ENCODE measurements at regions not wholly inside any gene's neighbourhood (a gene's known extent, or its start where the extent isn't known, plus 50 kb on each side); places are given as distances from the start of the nearest gene placed in this dataset.
A peak's percentile ranks its signal among the peaks of the same experiment; 100 is the strongest.
"Not testable (repeated sequence)": the region's sequence is repeated elsewhere in the genome, so short reads cannot be mapped to it uniquely, and the experiment has no call there.

DNA sequence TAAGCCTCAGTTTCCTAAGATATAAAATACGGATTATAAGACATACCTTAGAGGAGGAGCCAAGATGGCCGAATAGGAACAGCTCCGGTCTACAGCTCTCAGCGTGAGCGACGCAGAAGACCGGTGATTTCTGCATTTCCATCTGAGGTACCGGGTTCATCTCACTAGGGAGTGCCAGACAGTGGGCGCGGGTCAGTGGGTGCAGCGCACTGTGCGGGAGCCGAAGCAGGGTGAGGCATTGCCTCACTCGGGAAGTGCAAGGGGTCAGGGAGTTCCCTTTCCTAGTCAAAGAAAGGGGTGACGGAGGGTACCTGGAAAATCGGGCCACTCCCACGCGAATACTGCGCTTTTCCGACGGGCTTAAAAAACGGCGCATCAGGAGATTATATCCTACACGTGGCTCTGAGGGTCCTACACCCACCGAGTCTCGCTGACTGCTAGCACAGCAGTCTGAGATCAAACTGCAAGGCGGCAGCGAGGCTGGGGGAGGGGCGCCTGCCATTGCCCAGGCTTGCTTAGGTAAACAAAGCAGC, 1877.1 kb upstream of the C9orf72 start:
- not testable (repeated sequence) for H3K36me3 ChIP-seq (ENCODE audit: control insufficient read depth, insufficient read depth, low read length); H3K27ac ChIP-seq (ENCODE audit: insufficient read depth, low read depth, low read length, poor library complexity, severe bottlenecking)
- 58 to 67% methylated on average over 29 of the region's 29 CpGs for WGBS, 2 experiments

DNA sequence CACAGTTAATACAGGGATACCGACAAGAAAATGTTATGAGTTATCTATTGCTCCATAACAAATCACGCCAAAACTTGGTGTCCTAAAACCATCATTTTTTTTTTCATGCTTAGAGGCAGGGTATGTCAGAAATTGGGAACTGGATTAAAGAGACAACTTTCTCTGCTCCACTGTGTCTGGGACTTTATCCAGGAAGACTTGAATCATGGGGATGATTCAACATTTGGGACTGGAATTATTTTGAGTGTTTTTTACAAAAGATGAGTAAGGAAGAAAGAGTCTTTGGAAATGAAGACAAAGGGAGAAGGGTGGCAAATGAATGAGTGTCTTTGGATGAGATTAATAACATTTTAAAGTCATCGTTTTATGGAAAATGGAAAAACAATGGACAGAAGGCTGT, 1883.7 kb upstream of the C9orf72 start:
- Histone ChIP-seq H3K9me3 (ENCODE audit: control insufficient read depth, low read length) (no peaks in the 10 kb centered on the region), H3K27me3 (ENCODE audit: control insufficient read depth, insufficient read depth, low read length, poor library complexity, severe bottlenecking) (no peaks in the 10 kb centered on the region), H3K4me1 (ENCODE audit: control insufficient read depth, insufficient read depth, low read length) (no peaks in the 10 kb centered on the region), H3K36me3 (ENCODE audit: control insufficient read depth, insufficient read depth, low read length) (no peaks in the 10 kb centered on the region), H3K27ac (ENCODE audit: insufficient read depth, low read depth, low read length, poor library complexity, severe bottlenecking) (no peak overlapping the region), H3K4me3 (ENCODE audit: insufficient read depth, low read depth, low read length) (no peak overlapping the region)
- 93 to 100% methylated on average over 2 to 3 of the region's 3 CpGs for WGBS, 2 experiments

More for the DNA sequence above, 1877.1 kb upstream of the C9orf72 start:
- not testable (repeated sequence) for H3K9me3 ChIP-seq (ENCODE audit: control insufficient read depth, low read length); H3K27me3 ChIP-seq (ENCODE audit: control insufficient read depth, insufficient read depth, low read length, poor library complexity, severe bottlenecking); H3K4me1 ChIP-seq (ENCODE audit: control insufficient read depth, insufficient read depth, low read length)
- H3K4me3 ChIP-seq (ENCODE audit: insufficient read depth, low read depth, low read length): peak overlapping the region; percentile 25

GRCh38 chr9:29475471-29475870, 1902.2 kb upstream of the C9orf72 start:
- Histone ChIP-seq H3K9me3 (ENCODE audit: control insufficient read depth, low read length) (no peaks in the 10 kb centered on the region), H3K27me3 (ENCODE audit: control insufficient read depth, insufficient read depth, low read length, poor library complexity, severe bottlenecking) (no peaks in the 10 kb centered on the region), H3K36me3 (ENCODE audit: control insufficient read depth, insufficient read depth, low read length) (no peaks in the 10 kb centered on the region), H3K4me3 (ENCODE audit: insufficient read depth, low read depth, low read length) (no peak overlapping the region), H3K27ac (ENCODE audit: insufficient read depth, low read depth, low read length, poor library complexity, severe bottlenecking) (no peak overlapping the region), H3K4me1 (ENCODE audit: control insufficient read depth, insufficient read depth, low read length) (no peaks in the 10 kb centered on the region)
- WGBS, 2 experiments: 91 to 94% methylated on average over 1 of the region's 1 CpG

GRCh38 chr9:29511680-29512079, 1938.4 kb upstream of the C9orf72 start:
- Histone ChIP-seq H3K27ac (ENCODE audit: insufficient read depth, low read depth, low read length, poor library complexity, severe bottlenecking) (no peak overlapping the region), H3K36me3 (ENCODE audit: control insufficient read depth, insufficient read depth, low read length) (no peaks in the 10 kb centered on the region)
- WGBS, 2 experiments: 23 to 29% methylated on average over 1 of the region's 1 CpG

DNA sequence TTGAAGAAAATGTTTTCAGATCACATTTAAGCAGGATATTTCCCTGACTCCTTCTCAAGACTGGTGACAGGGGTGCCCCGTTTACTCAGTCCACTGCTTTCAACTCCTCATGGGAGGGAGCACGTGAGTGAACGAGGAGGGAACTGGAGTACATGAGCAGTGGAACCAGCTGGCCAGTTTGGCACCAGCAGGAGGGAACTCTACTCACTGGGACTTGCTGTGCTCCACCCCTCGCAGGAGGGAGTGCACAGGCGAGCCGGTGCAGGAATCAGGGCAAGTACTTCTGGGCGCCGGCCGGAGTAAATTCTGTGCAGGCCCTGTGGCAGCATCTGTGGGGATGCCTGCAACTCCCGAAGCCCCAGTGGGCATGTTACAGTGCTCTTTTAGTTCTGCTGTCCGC, 1941.1 kb upstream of the C9orf72 start:
- Histone ChIP-seq H3K27ac (ENCODE audit: insufficient read depth, low read depth, low read length, poor library complexity, severe bottlenecking) (no peak overlapping the region), H3K4me3 (ENCODE audit: insufficient read depth, low read depth, low read length) (no peak overlapping the region)
- 63 to 66% methylated on average over 11 of the region's 11 CpGs for WGBS, 2 experiments

More at GRCh38 chr9:29511680-29512079, 1938.4 kb upstream of the C9orf72 start:
- no peaks in the 10 kb centered on the region for H3K9me3 ChIP-seq (ENCODE audit: control insufficient read depth, low read length)
- peaks cover 3% of the 10 kb centered on the region for H3K27me3 ChIP-seq (ENCODE audit: control insufficient read depth, insufficient read depth, low read length, poor library complexity, severe bottlenecking)
- no peak overlapping the region for H3K4me3 ChIP-seq (ENCODE audit: insufficient read depth, low read depth, low read length)
- H3K4me1 ChIP-seq (ENCODE audit: control insufficient read depth, insufficient read depth, low read length): no peaks in the 10 kb centered on the region

GRCh38 chr9:29514862-29515261, 1941.6 kb upstream of the C9orf72 start:
- H3K36me3 ChIP-seq (ENCODE audit: control insufficient read depth, insufficient read depth, low read length): no peaks in the 10 kb centered on the region

More for the DNA sequence above, 1941.1 kb upstream of the C9orf72 start:
- Histone ChIP-seq H3K36me3 (ENCODE audit: control insufficient read depth, insufficient read depth, low read length) (no peaks in the 10 kb centered on the region), H3K4me1 (ENCODE audit: control insufficient read depth, insufficient read depth, low read length) (no peaks in the 10 kb centered on the region), H3K27me3 (ENCODE audit: control insufficient read depth, insufficient read depth, low read length, poor library complexity, severe bottlenecking) (peaks cover 3% of the 10 kb centered on the region), H3K9me3 (ENCODE audit: control insufficient read depth, low read length) (no peaks in the 10 kb centered on the region)

GRCh38 chr9:29548436-29548835, 1975.2 kb upstream of the C9orf72 start:
- Histone ChIP-seq H3K9me3 (ENCODE audit: control insufficient read depth, low read length) (no peaks in the 10 kb centered on the region), H3K4me1 (ENCODE audit: control insufficient read depth, insufficient read depth, low read length) (no peaks in the 10 kb centered on the region), H3K27ac (ENCODE audit: insufficient read depth, low read depth, low read length, poor library complexity, severe bottlenecking) (no peak overlapping the region), H3K27me3 (ENCODE audit: control insufficient read depth, insufficient read depth, low read length, poor library complexity, severe bottlenecking) (no peaks in the 10 kb centered on the region), H3K4me3 (ENCODE audit: insufficient read depth, low read depth, low read length) (no peak overlapping the region), H3K36me3 (ENCODE audit: control insufficient read depth, insufficient read depth, low read length) (no peaks in the 10 kb centered on the region)
- WGBS, 2 experiments: 87 to 92% methylated on average over 3 of the region's 3 CpGs

More at GRCh38 chr9:29514862-29515261, 1941.6 kb upstream of the C9orf72 start:
- 74 to 85% methylated on average over 8 of the region's 8 CpGs for whole genome bisulfite sequencing, 2 experiments
- H3K4me3 ChIP-seq (ENCODE audit: insufficient read depth, low read depth, low read length): no peak overlapping the region
- H3K9me3 ChIP-seq (ENCODE audit: control insufficient read depth, low read length): no peaks in the 10 kb centered on the region
- no peaks in the 10 kb centered on the region for H3K4me1 ChIP-seq (ENCODE audit: control insufficient read depth, insufficient read depth, low read length)
- H3K27ac ChIP-seq (ENCODE audit: insufficient read depth, low read depth, low read length, poor library complexity, severe bottlenecking): no peak overlapping the region
- peaks cover 1% of the 10 kb centered on the region for H3K27me3 ChIP-seq (ENCODE audit: control insufficient read depth, insufficient read depth, low read length, poor library complexity, severe bottlenecking)

DNA sequence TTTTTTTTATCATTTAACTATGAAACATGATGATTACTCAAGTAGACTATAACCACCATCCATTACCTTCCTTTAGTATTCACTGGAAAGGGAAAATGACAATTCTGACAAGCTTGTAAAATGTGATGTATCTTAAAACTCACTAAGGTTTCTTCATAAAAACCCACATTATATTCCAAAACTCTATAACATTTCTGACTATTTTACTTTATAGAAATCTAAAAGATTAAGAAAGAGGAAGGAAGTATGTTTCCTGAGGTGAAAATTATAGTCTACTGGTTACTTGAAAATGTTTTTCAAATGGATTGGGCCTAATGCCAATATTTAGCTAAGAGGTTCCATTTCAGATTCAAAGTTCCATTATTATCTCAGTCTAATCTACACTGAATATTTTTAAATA, 1982.2 kb upstream of the C9orf72 start:
- no peaks in the 10 kb centered on the region for H3K9me3 ChIP-seq (ENCODE audit: control insufficient read depth, low read length)
- H3K4me3 ChIP-seq (ENCODE audit: insufficient read depth, low read depth, low read length): no peak overlapping the region
- H3K27me3 ChIP-seq (ENCODE audit: control insufficient read depth, insufficient read depth, low read length, poor library complexity, severe bottlenecking): no peaks in the 10 kb centered on the region
- H3K4me1 ChIP-seq (ENCODE audit: control insufficient read depth, insufficient read depth, low read length): no peaks in the 10 kb centered on the region
- H3K27ac ChIP-seq (ENCODE audit: insufficient read depth, low read depth, low read length, poor library complexity, severe bottlenecking): no peak overlapping the region
- H3K36me3 ChIP-seq (ENCODE audit: control insufficient read depth, insufficient read depth, low read length): no peaks in the 10 kb centered on the region

GRCh38 chr9:29556317-29556716, 1983.0 kb upstream of the C9orf72 start:
- no peaks in the 10 kb centered on the region for H3K27me3 ChIP-seq (ENCODE audit: control insufficient read depth, insufficient read depth, low read length, poor library complexity, severe bottlenecking)
- 94 to 98% methylated on average over 3 of the region's 3 CpGs for WGBS, 2 experiments
- no peaks in the 10 kb centered on the region for H3K9me3 ChIP-seq (ENCODE audit: control insufficient read depth, low read length)
- H3K27ac ChIP-seq (ENCODE audit: insufficient read depth, low read depth, low read length, poor library complexity, severe bottlenecking): no peak overlapping the region
- H3K4me3 ChIP-seq (ENCODE audit: insufficient read depth, low read depth, low read length): no peak overlapping the region
- no peaks in the 10 kb centered on the region for H3K4me1 ChIP-seq (ENCODE audit: control insufficient read depth, insufficient read depth, low read length)
- no peaks in the 10 kb centered on the region for H3K36me3 ChIP-seq (ENCODE audit: control insufficient read depth, insufficient read depth, low read length)

- H3K9me3 ChIP-seq (ENCODE audit: control insufficient read depth, low read length): no peaks in the 10 kb centered on the region
- no peaks in the 10 kb centered on the region for H3K4me1 ChIP-seq (ENCODE audit: control insufficient read depth, insufficient read depth, low read length)
- H3K36me3 ChIP-seq (ENCODE audit: control insufficient read depth, insufficient read depth, low read length): no peaks in the 10 kb centered on the region
- no peak overlapping the region for H3K4me3 ChIP-seq (ENCODE audit: insufficient read depth, low read depth, low read length)
- no peaks in the 10 kb centered on the region for H3K27me3 ChIP-seq (ENCODE audit: control insufficient read depth, insufficient read depth, low read length, poor library complexity, severe bottlenecking)
- no peak overlapping the region for H3K27ac ChIP-seq (ENCODE audit: insufficient read depth, low read depth, low read length, poor library complexity, severe bottlenecking)
- WGBS, 2 experiments: 95 to 100% methylated on average over 1 of the region's 2 CpGs
Observed at GRCh38 chr9:29556746-29557145, 1983.5 kb upstream of the C9orf72 start.

- Histone ChIP-seq H3K27me3 (ENCODE audit: control insufficient read depth, insufficient read depth, low read length, poor library complexity, severe bottlenecking) (no peaks in the 10 kb centered on the region), H3K4me3 (ENCODE audit: insufficient read depth, low read depth, low read length) (no peak overlapping the region), H3K36me3 (ENCODE audit: control insufficient read depth, insufficient read depth, low read length) (no peaks in the 10 kb centered on the region), H3K9me3 (ENCODE audit: control insufficient read depth, low read length) (no peaks in the 10 kb centered on the region), H3K4me1 (ENCODE audit: control insufficient read depth, insufficient read depth, low read length) (no peaks in the 10 kb centered on the region), H3K27ac (ENCODE audit: insufficient read depth, low read depth, low read length, poor library complexity, severe bottlenecking) (no peak overlapping the region)
- 93 to 100% methylated on average over 1 of the region's 1 CpG for WGBS, 2 experiments
Observed at GRCh38 chr9:29564564-29564963, 1991.3 kb upstream of the C9orf72 start.

Measured in ectodermal cell (in vitro differentiated cells).